CMK (cell line): ENCODE measurements at regions not wholly inside any gene's neighbourhood (a gene's known extent, or its start where the extent isn't known, plus 50 kb on each side); places are given as distances from the start of the nearest gene placed in this dataset.
"Not testable (repeated sequence)": the region's sequence is repeated elsewhere in the genome, so short reads cannot be mapped to it uniquely, and the experiment has no call there.

Source experiments
- DNase-seq: peaks from one replicate; pipeline ENCODE4 v3.0.0-alpha.2; 2010; ENCODE audit warnings: low read depth

DNA sequence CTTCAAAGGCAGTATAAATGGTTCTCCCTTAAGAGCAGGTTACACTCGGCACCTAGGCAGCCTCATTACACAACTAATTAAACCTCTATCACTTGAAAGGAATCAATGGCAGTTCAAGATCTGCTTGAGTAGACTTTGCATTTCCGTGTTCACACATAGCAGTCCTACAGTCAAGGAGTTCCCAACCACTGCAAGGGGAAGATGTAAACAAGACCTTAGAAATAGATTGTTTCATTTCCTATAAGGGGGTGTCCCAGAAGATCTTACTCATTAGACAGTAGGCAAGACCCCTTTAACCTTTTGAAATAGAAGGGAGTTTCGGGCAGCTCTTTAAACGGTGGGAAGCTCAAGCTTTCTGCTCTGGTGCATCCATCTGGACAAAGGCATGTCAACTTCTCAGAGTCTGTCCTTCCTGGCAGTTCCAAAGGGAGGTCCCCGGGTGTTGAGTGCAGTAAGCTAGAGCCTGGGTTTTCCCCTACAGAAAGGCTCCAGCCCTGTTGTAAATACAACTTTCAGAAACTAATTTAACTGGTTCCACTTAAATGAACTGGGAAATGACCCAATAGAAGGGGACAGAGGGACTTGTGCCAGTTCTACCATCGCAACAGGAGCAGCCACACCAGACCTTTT is 150.8 kb downstream of the RBMX2 start:
- DNase-seq = no peak

DNA sequence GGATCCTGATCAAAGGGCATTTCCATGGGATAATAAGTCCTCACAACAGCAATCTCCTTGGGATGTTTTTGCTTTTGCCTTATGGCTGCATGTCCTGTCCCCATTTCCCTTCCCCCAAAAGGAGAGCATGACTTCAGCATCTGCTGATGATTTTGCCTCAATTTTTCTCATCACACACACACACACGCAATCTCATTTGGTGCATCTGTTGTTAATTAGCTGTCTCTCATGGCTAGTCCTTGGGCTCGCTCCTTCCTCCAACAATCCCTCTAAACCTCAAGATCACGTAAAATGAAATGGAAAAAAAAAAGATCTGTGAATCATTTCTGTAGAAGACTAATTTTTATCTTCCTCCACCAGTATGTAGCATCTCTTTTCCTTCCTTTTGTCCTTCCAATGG is 153.6 kb downstream of the RBMX2 start:
- no peak for DNase-seq

DNA sequence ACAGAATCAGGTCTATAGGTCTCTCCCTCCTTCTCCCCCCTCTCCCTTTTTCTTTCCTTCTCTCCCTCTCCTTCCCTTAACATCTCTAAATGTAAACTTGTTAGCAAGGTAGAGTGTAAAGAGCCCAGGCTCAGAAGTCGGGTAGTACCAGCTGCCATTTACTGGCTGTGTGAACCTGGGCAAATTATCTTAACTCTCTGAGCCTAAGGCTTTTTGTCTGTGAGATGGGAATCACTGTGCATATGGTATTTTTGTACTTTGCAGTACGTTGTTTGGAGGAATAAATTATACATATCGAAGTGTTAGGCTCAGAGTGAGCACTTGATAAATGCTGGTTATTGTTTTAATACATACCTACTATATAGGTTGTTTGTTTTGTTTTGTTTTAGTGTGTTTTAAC is 154.0 kb downstream of the RBMX2 start:
- no peak for DNase-seq

DNA sequence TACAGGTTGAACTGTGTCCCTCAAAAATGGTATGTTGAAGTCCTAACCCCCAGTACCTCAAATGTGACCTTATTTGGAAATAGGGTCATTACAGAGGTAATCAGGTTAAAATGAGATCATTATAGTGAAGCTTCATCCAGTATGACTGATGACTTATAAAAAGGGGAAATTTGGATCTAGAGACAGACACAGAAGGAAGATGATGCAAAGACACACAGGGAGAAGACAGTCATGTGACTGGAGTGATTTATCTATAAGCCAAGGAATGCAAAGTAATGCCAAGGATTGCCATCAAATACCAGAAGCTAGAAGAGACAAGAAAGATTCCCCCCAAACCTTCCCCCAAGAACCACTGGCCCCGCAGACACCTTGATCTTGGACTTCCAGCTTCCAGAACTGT is 155.2 kb downstream of the RBMX2 start:
- no peak for DNase-seq

DNA sequence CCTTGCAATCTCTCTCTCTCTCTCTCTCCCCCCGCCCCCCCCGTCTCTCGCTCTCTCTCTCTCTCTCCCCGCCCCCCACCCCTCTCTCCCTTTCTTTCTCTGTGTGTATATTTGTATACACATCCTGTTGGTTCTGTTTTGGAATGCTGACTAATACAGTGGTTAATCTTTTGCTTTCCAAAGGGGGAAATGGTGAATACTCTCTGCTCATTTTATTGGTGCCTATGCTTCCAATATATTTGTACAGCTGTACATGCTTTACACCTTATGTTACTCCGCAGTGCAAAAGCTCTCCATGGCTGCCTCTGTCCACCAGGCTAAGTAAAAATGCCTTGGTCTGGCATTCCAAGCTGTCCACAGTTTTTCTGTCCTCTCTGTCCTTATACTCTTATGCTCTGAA is 158.8 kb downstream of the RBMX2 start:
- no peak for DNase-seq

- no peak for DNase-seq
Observed at GRCh38 chrX:130561930-130562329, 160.1 kb downstream of the RBMX2 start.

DNA sequence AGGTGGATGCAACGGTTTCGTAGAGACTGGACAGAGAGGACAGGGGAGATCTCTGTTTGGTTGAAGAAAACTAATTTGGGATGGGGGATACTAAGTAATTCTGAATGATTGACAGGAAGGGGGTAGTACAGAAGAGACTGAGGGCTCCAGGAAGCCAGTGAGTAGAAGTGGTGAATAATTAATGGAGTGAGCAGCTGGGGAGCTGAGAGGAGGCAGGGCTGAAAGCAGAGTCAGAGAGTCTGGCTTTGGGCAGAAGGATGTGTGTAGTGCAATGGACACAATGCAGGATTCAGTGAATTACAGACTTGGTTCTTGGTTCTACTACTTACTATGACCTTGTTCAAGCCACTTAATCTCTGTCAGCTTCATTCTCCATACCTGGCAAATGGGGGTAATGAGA is 161.7 kb downstream of the RBMX2 start:
- DNase-seq = no peak

DNA sequence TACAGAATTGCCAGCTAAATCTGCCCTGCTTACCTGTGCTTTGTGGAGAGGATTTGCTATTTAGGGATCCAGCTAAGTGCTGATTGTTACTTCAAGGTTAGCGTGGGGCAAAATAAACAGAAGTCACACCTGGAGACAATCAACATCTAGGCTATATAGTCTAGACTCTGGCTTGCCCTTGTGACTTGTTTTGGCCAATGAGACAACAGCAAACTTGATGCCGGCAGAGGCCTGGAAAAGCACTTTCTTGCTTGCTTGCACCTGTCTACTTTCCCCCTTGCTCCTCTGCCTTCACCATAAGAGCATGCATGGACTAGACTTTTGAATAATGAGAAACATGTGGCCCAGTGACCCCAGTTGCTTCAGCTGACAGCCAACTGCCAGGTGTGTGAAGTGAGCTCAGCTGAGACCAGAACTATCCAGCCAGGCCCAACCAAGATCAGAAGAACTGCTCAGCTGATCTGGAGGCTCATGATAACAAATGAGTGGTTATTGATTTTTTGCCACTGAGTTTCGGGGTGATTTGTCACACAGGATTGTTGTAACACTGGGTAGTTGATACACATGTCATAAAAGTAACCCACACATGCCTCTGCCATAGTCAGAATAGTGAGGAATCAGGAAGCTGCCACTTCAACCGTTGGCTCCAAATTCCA is 164.4 kb downstream of the RBMX2 start:
- DNase-seq = no peak

- DNase-seq = not testable (repeated sequence)
Observed at GRCh38 chrX:130573030-130573429, 171.2 kb downstream of the RBMX2 start.
